ENCODE measurements at regions not wholly inside any gene's neighbourhood (a gene's known extent, or its start where the extent isn't known, plus 50 kb on each side); places are given as distances from the start of the nearest gene placed in this dataset.
A peak's percentile ranks its signal among the peaks of the same experiment; 100 is the strongest.

- ATAC-seq (no peak), FAIRE-seq (no peak), DNase-seq (ENCODE audit: low read depth in 1 of 2, low spot score in 1 of 2) (no peak)
- no peak overlapping the region for H3K4me3 ChIP-seq
- no peak for TF ChIP-seq MAFK (IDR thresholded peaks at IDR 0.05; ENCODE audit: partially characterized antibody)
- no peak for TF ChIP-seq ZFP36 (IDR thresholded peaks at IDR 0.05; ENCODE audit: borderline replicate concordance, partially characterized antibody)
- no peak for TF ChIP-seq NR3C1 (IDR thresholded peaks at IDR 0.05)
- TF ChIP-seq EP300 (IDR thresholded peaks at IDR 0.05), result no peak
- TF ChIP-seq, protein P1, sequence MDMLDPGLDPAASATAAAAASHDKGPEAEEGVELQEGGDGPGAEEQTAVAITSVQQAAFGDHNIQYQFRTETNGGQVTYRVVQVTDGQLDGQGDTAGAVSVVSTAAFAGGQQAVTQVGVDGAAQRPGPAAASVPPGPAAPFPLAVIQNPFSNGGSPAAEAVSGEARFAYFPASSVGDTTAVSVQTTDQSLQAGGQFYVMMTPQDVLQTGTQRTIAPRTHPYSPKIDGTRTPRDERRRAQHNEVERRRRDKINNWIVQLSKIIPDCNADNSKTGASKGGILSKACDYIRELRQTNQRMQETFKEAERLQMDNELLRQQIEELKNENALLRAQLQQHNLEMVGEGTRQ (IDR thresholded peaks at IDR 0.05), result no peak
- no peak for TF ChIP-seq SMC3 (IDR thresholded peaks at IDR 0.05)
- no peak for TF ChIP-seq TP53 (CRISPR knock-in tag; IDR thresholded peaks at IDR 0.05)
- no peak for TF ChIP-seq HEYL (CRISPR knock-in tag; IDR thresholded peaks at IDR 0.05)
- TF ChIP-seq POLR2AphosphoS2 (conservative IDR thresholded peaks at IDR 0.05; ENCODE audit: low read length), result no peak
- no peak for TF ChIP-seq CHD2 (IDR thresholded peaks at IDR 0.05; ENCODE audit: low read length, partially characterized antibody)
- no peak for TF ChIP-seq RARB (CRISPR knock-in tag; IDR thresholded peaks at IDR 0.05)
- TF ChIP-seq MAZ (IDR thresholded peaks at IDR 0.05; ENCODE audit: borderline replicate concordance, low read depth, low read length), result no peak
- TF ChIP-seq PBX3 (IDR thresholded peaks at IDR 0.05), result no peak
- no peak overlapping the region for H3K4me2 ChIP-seq
- ChIA-PET POLR2A (no interaction called here), CTCF (no interaction called here)
- H3K9me3 ChIP-seq, result no peaks in the 10 kb centered on the region
- 27% methylated on average over 3 of the region's 3 CpGs for WGBS (ENCODE audit: missing lambda C conversion rate)
- H3K4me1 ChIP-seq, result peaks cover 6% of the 10 kb centered on the region; the same call in 1 of the 3 replicates
- no peak overlapping the region for H3K27ac ChIP-seq
These were observed 1661.6 kb downstream of the SUCLG1 start for GRCh38 chr2:82797469-82797868.

DNA sequence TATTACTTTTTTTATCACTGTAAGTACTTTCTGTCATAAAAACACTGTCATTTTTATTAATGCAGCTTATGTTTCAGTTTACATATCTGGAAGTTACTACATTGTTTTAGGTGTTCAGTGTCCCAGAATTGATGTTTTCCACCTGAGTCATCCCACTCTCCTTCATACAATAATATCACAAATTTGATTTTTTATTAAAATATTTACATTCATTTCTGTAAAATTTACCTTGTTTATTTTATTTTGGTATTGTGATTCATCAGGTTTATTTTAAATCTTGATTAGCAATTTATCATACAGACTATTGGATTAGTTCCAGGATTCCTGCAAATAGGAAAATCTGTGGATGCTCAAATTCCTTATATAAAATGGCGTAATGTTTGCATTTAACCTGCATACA, 1662.9 kb downstream of the SUCLG1 start:
- Histone ChIP-seq H3K4me2 (peak overlapping the region; percentile 28), H3K4me1 (peaks cover 6% of the 10 kb centered on the region; the same call in 1 of the 3 replicates), H3K9me3 (no peaks in the 10 kb centered on the region), H3K4me3 (no peak overlapping the region), H3K27ac (no peak overlapping the region)
- ATAC-seq, result no peak
- ChIA-PET POLR2A (no interaction called here), CTCF (interaction anchor here (1.9 kb wide), 1 partner anchor 20 kb away, joined by 3 read pairs; no protein-coding TSS in a partner anchor)
- no peak for FAIRE-seq
- no peak for DNase-seq (ENCODE audit: low read depth in 1 of 2, low spot score in 1 of 2)
- WGBS (ENCODE audit: missing lambda C conversion rate), result 40% methylated on average over 1 of the region's 1 CpG
- TF ChIP-seq MAFK (IDR thresholded peaks at IDR 0.05; ENCODE audit: partially characterized antibody) (no peak), CHD2 (IDR thresholded peaks at IDR 0.05; ENCODE audit: low read length, partially characterized antibody) (no peak), PHF8 (IDR thresholded peaks at IDR 0.05; ENCODE audit: borderline replicate concordance, low read depth) (no peak), NR3C1 (IDR thresholded peaks at IDR 0.05) (no peak), SREBF2 (IDR thresholded peaks at IDR 0.05) (no peak), POLR2AphosphoS2 (conservative IDR thresholded peaks at IDR 0.05; ENCODE audit: low read length) (no peak), HDAC2 (IDR thresholded peaks at IDR 0.05) (no peak), CEBPB (IDR thresholded peaks at IDR 0.05) (no peak), FOSL2 (IDR thresholded peaks at IDR 0.05) (no peak), FOSL2 (CRISPR knock-in tag; IDR thresholded peaks at IDR 0.05) (no peak), RARB (CRISPR knock-in tag; IDR thresholded peaks at IDR 0.05) (no peak), RAD21 (conservative IDR thresholded peaks at IDR 0.05 in 1 of 2, IDR thresholded peaks at IDR 0.05 in 1 of 2) (no peak), ZNF302 (CRISPR knock-in tag; IDR thresholded peaks at IDR 0.05) (no peak), HOXB13 (CRISPR knock-in tag; IDR thresholded peaks at IDR 0.05; ENCODE audit: low read depth) (no peak), BHLHE40 (IDR thresholded peaks at IDR 0.05; ENCODE audit: low read depth, low read length) (no peak), EHMT2 (IDR thresholded peaks at IDR 0.05; ENCODE audit: low read depth) (no peak), RFX5 (IDR thresholded peaks at IDR 0.05) (no peak), SMC3 (IDR thresholded peaks at IDR 0.05) (no peak), PBX3 (IDR thresholded peaks at IDR 0.05) (no peak)
